ENCODE measurements at regions not wholly inside any gene's neighbourhood (a gene's known extent, or its start where the extent isn't known, plus 50 kb on each side); places are given as distances from the start of the nearest gene placed in this dataset.

DNA sequence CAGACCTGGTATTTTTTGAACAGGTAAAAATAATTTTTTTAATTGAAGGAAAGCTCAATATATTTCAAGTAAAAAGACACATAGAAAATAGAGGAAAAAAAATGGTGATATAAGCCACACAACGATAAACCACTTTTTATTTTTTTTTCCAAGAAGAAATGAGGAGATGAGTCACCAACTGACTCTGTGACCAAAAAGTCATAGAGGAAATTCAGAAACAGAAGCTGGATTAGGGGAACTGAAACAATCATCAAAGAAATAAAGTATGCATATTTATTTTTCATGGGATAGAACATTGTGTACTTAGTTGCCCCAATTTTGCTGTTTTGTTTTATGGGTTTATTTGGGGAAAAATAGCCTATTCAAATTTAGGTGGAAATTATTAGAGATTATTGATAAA, 176.8 kb upstream of the AGR3 start:
- TF ChIP-seq, protein P1, sequence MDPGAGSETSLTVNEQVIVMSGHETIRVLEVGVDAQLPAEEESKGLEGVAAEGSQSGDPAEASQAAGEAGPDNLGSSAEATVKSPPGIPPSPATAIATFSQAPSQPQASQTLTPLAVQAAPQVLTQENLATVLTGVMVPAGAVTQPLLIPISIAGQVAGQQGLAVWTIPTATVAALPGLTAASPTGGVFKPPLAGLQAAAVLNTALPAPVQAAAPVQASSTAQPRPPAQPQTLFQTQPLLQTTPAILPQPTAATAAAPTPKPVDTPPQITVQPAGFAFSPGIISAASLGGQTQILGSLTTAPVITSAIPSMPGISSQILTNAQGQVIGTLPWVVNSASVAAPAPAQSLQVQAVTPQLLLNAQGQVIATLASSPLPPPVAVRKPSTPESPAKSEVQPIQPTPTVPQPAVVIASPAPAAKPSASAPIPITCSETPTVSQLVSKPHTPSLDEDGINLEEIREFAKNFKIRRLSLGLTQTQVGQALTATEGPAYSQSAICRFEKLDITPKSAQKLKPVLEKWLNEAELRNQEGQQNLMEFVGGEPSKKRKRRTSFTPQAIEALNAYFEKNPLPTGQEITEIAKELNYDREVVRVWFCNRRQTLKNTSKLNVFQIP (CRISPR knock-in tag; IDR thresholded peaks at IDR 0.05; ENCODE audit: borderline replicate concordance, low read depth), result no peak
- TF ChIP-seq BACH2 (CRISPR knock-in tag; IDR thresholded peaks at IDR 0.05; ENCODE audit: borderline replicate concordance) (no peak), ZNF565 (CRISPR knock-in tag; conservative IDR thresholded peaks at IDR 0.05; ENCODE audit: low read depth) (no peak), ISL1 (CRISPR knock-in tag; IDR thresholded peaks at IDR 0.05) (no peak), OSR1 (CRISPR knock-in tag; IDR thresholded peaks at IDR 0.05) (no peak), RARB (CRISPR knock-in tag; IDR thresholded peaks at IDR 0.05) (no peak), TCF4 (CRISPR knock-in tag; IDR thresholded peaks at IDR 0.05; ENCODE audit: borderline replicate concordance) (no peak), ZC3H10 (CRISPR knock-in tag; IDR thresholded peaks at IDR 0.05) (no peak), CREB5 (CRISPR knock-in tag; IDR thresholded peaks at IDR 0.05; ENCODE audit: low read depth) (no peak), ESRRG (CRISPR knock-in tag; IDR thresholded peaks at IDR 0.05) (no peak), GLIS3 (CRISPR knock-in tag; IDR thresholded peaks at IDR 0.05) (no peak), SNAI2 (CRISPR knock-in tag; IDR thresholded peaks at IDR 0.05) (no peak), ZNF8 (CRISPR knock-in tag; IDR thresholded peaks at IDR 0.05) (no peak), CSDC2 (CRISPR knock-in tag; IDR thresholded peaks at IDR 0.05) (no peak), ARNTL (CRISPR knock-in tag; IDR thresholded peaks at IDR 0.05; ENCODE audit: borderline replicate concordance, low read depth) (no peak), ZFP30 (CRISPR knock-in tag; IDR thresholded peaks at IDR 0.05) (no peak), ZFP3 (CRISPR knock-in tag; IDR thresholded peaks at IDR 0.05) (no peak), ZNF70 (CRISPR knock-in tag; IDR thresholded peaks at IDR 0.05) (no peak), PPARA (CRISPR knock-in tag; IDR thresholded peaks at IDR 0.05; ENCODE audit: borderline replicate concordance) (no peak)
- TF ChIP-seq, protein P2, sequence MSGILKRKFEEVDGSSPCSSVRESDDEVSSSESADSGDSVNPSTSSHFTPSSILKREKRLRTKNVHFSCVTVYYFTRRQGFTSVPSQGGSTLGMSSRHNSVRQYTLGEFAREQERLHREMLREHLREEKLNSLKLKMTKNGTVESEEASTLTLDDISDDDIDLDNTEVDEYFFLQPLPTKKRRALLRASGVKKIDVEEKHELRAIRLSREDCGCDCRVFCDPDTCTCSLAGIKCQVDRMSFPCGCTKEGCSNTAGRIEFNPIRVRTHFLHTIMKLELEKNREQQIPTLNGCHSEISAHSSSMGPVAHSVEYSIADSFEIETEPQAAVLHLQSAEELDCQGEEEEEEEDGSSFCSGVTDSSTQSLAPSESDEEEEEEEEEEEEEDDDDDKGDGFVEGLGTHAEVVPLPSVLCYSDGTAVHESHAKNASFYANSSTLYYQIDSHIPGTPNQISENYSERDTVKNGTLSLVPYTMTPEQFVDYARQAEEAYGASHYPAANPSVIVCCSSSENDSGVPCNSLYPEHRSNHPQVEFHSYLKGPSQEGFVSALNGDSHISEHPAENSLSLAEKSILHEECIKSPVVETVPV (CRISPR knock-in tag; IDR thresholded peaks at IDR 0.05), result no peak
- ATAC-seq, result no peak

DNA sequence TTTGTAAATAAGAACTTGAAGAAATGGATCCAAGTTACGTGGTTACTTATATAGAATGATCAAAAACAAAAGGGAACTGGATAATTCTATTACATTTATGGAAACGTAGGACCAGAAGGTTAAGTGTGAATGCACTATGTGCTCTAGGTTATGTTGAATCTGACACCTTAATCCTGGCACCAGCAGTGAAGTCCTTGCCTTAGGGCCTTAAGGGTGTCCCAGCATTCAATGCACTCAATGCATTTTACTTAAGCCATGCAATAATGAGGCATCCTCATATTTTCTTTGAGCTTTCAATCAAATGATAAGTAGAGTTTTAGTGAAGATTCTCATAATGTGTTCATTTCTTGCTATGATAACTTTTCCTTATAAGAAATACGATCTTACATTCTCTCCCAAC, 178.3 kb upstream of the AGR3 start:
- TF ChIP-seq, protein P1 (CRISPR knock-in tag; IDR thresholded peaks at IDR 0.05; ENCODE audit: borderline replicate concordance, low read depth), result no peak
- TF ChIP-seq ZNF565 (CRISPR knock-in tag; conservative IDR thresholded peaks at IDR 0.05; ENCODE audit: low read depth), result no peak
- ATAC-seq, result no peak

DNA sequence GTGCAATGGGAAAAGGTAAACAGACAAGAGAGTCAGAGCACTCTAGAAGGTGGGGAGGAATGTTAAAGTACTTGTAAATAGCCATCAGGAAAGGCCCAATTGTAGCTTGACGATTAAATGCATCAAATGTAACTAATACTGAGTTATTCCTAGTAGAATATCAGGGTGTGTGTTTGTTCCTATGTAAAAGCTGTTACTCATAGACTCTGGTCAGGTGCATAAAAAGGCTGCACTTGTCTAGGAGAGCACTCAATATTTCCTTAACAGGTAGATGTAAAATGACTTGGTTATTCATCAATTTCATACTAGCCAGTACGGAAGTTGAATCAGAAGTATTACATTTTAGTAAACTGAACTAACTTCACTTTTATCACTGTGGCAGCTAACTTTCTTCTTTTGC, 179.7 kb upstream of the AGR3 start:
- ATAC-seq, result no peak
- no peak for TF ChIP-seq ZNF565 (CRISPR knock-in tag; conservative IDR thresholded peaks at IDR 0.05; ENCODE audit: low read depth)
- TF ChIP-seq TCF4 (CRISPR knock-in tag; IDR thresholded peaks at IDR 0.05; ENCODE audit: borderline replicate concordance), result no peak
- TF ChIP-seq, protein P1 (CRISPR knock-in tag; IDR thresholded peaks at IDR 0.05; ENCODE audit: borderline replicate concordance, low read depth), result no peak
- TF ChIP-seq, protein P3, sequence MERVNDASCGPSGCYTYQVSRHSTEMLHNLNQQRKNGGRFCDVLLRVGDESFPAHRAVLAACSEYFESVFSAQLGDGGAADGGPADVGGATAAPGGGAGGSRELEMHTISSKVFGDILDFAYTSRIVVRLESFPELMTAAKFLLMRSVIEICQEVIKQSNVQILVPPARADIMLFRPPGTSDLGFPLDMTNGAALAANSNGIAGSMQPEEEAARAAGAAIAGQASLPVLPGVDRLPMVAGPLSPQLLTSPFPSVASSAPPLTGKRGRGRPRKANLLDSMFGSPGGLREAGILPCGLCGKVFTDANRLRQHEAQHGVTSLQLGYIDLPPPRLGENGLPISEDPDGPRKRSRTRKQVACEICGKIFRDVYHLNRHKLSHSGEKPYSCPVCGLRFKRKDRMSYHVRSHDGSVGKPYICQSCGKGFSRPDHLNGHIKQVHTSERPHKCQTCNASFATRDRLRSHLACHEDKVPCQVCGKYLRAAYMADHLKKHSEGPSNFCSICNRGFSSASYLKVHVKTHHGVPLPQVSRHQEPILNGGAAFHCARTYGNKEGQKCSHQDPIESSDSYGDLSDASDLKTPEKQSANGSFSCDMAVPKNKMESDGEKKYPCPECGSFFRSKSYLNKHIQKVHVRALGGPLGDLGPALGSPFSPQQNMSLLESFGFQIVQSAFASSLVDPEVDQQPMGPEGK (CRISPR knock-in tag; IDR thresholded peaks at IDR 0.05; ENCODE audit: borderline replicate concordance), result no peak
- no peak for TF ChIP-seq ZNF70 (CRISPR knock-in tag; IDR thresholded peaks at IDR 0.05)
- no peak for TF ChIP-seq CREB5 (CRISPR knock-in tag; IDR thresholded peaks at IDR 0.05; ENCODE audit: low read depth)
- TF ChIP-seq TOX (CRISPR knock-in tag; IDR thresholded peaks at IDR 0.05; ENCODE audit: borderline replicate concordance), result no peak
- TF ChIP-seq TSHZ2 (CRISPR knock-in tag; IDR thresholded peaks at IDR 0.05), result no peak
- no peak for TF ChIP-seq ISL1 (CRISPR knock-in tag; IDR thresholded peaks at IDR 0.05)
- no peak for TF ChIP-seq ZFP3 (CRISPR knock-in tag; IDR thresholded peaks at IDR 0.05)
- no peak for TF ChIP-seq ZC3H10 (CRISPR knock-in tag; IDR thresholded peaks at IDR 0.05)
- no peak for TF ChIP-seq ESRRG (CRISPR knock-in tag; IDR thresholded peaks at IDR 0.05)
- no peak for TF ChIP-seq GLIS3 (CRISPR knock-in tag; IDR thresholded peaks at IDR 0.05)
- no peak for TF ChIP-seq OSR1 (CRISPR knock-in tag; IDR thresholded peaks at IDR 0.05)
- no peak for TF ChIP-seq ZFP30 (CRISPR knock-in tag; IDR thresholded peaks at IDR 0.05)
- no peak for TF ChIP-seq CSDC2 (CRISPR knock-in tag; IDR thresholded peaks at IDR 0.05)

Data from SK-N-SH treated with all-trans-retinoic acid at 6 μM for 48 hours (cell line).